ACC112 (cell line): ENCODE measurements at regions not wholly inside any gene's neighbourhood (a gene's known extent, or its start where the extent isn't known, plus 50 kb on each side); places are given as distances from the start of the nearest gene placed in this dataset.

ENCODE experiments used
- H2AFZ ChIP-seq: fragments of 200-600 bp; sonication (generic); one replicate; pipeline ENCODE4 v1.6.0; 2017; ENCODE audit warnings: antibody characterized with exemption, low read length; ENCODE audit not compliant: unreplicated experiment
- H3K27ac ChIP-seq: fragments of 200-600 bp; sonication (generic); 2 replicates; pipeline ENCODE4 v1.5.1; 2014; ENCODE audit warnings: low read depth, mild to moderate bottlenecking, antibody characterized with exemption, low read length, moderate library complexity
- H3K27me3 ChIP-seq: fragments of 200-600 bp; sonication (generic); 2 replicates; pipeline ENCODE4 v1.6.1; 2014; ENCODE audit warnings: mild to moderate bottlenecking, antibody characterized with exemption, low read length, moderate library complexity, mixed read lengths; ENCODE audit not compliant: insufficient read depth
- H3K36me3 ChIP-seq: fragments of 200-600 bp; sonication (generic); 2 replicates; pipeline ENCODE4 v1.6.1; 2016; ENCODE audit warnings: mild to moderate bottlenecking, antibody characterized with exemption, low read length, moderate library complexity, mixed read lengths; ENCODE audit not compliant: insufficient read depth
- H3K4me1 ChIP-seq: fragments of 200-600 bp; sonication (generic); one replicate; pipeline ENCODE4 v1.6.1; 2016; ENCODE audit warnings: low read length, mixed read lengths; ENCODE audit not compliant: insufficient read depth, unreplicated experiment, control insufficient read depth
- H3K4me3 ChIP-seq: fragments of 200-600 bp; sonication (generic); 2 replicates; pipeline ENCODE4 v1.5.1; 2014; ENCODE audit warnings: mild to moderate bottlenecking, low read depth, low read length
- H3K79me2 ChIP-seq: fragments of 200-600 bp; sonication (generic); one replicate; pipeline ENCODE4 v1.6.0; 2016; ENCODE audit warnings: low read length; ENCODE audit not compliant: control insufficient read depth, unreplicated experiment, insufficient read depth

GRCh38 chr2:215681799-215682596 is 246.1 kb upstream of the FN1 start:
- H3K4me1 ChIP-seq, result peaks cover 59% of the 10 kb centered on the region
- peaks cover 4% of the 10 kb centered on the region; the same call in 1 of the 2 replicates for H3K36me3 ChIP-seq
- H3K79me2 ChIP-seq, result no peaks in the 10 kb centered on the region
- 0 out of 2 replicates have a peak overlapping the region, but pooled peaks have one; percentile 6 for H3K4me3 ChIP-seq
- peak overlapping the region; percentile 89 for H3K27ac ChIP-seq
- peak overlapping the region; percentile 19 for H2AFZ ChIP-seq
- H3K27me3 ChIP-seq, result no peaks in the 10 kb centered on the region

DNA sequence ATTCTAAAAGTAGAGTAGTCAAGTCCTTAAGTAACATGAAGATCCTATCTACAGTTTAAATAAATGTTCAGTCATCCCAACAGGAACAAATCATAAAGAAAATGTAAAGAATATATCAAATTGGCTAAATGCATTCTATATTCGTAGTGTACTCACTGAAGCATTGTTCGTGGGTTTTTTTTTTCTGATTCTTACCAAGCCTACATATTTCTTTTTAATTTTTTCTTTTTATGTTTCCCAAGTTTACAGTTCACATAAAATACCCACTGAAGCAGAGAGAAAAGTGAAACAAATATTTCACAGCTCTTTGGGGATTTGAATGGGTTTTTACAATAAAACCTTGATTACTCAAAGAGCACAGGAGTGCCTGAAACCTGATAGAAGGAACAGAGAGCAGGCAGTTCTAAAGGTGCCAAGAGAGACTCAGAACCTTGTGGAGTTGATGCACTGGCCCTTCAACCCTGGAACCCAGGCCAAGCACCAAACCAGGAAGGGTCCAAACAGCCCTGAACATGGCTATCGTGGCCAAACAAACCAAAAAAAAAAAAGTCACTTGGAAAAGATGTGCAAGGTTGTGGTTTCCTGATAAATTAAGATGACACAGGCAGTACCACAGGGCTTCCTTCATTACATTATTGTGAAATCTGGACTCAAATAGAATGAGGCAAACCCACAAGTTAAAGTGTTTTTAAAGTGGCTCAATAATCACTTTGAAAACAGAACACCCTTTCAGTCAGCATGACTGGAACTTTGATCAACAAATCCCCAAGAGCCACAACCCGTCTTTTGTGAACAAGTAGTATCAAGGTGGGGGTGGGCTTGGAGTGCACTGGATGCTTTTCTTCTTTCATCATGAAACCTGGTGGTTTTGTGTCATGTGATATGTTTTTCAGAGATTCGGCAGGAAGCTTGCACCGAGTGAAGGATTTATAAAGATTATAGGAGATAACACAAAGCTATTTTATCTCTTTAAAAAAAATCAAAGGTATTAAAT is 245.0 kb upstream of the FN1 start:
- Histone ChIP-seq H3K27ac (peak overlapping the region; percentile 89), H2AFZ (peak overlapping the region; percentile 19), H3K4me3 (peak overlapping the region; percentile 6; the same call in 1 of the 2 replicates), H3K27me3 (no peaks in the 10 kb centered on the region), H3K79me2 (no peaks in the 10 kb centered on the region), H3K36me3 (peaks cover 4% of the 10 kb centered on the region; the same call in 1 of the 2 replicates), H3K4me1 (peaks cover 56% of the 10 kb centered on the region)

GRCh38 chr2:215678094-215678493 is 242.2 kb upstream of the FN1 start:
- Histone ChIP-seq H3K27me3 (no peaks in the 10 kb centered on the region), H2AFZ (peak overlapping the region; percentile 36), H3K4me1 (peaks cover 33% of the 10 kb centered on the region), H3K27ac (peak overlapping the region; percentile 7; the same call in 1 of the 2 replicates), H3K36me3 (peaks cover 6% of the 10 kb centered on the region; the same call in 1 of the 2 replicates), H3K79me2 (no peaks in the 10 kb centered on the region), H3K4me3 (no peak overlapping the region)

DNA sequence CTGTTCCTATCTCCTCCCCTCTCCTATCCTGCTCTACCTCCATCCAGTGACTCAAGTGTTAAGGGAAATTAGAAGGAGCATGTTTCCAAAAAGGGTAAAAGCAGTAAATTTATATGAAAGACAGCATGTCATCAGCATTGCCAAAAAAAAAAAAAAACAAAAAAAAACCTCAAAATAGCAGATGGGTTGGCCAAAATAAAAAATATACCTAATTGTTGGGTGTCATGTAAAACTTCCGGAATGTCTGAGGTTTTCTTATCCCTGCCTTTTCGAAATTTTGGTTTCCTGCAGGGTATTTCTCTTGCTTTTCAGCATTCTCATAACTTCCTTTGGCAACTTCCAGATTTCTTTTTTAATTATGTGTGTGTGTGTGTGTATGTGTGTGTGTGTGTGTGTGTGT is 241.6 kb upstream of the FN1 start:
- Histone ChIP-seq H3K36me3 (peaks cover 11% of the 10 kb centered on the region), H3K4me1 (peaks cover 33% of the 10 kb centered on the region), H3K27ac (no peak overlapping the region), H3K79me2 (no peaks in the 10 kb centered on the region), H2AFZ (peak overlapping the region; percentile 36), H3K27me3 (no peaks in the 10 kb centered on the region), H3K4me3 (no peak overlapping the region)

DNA sequence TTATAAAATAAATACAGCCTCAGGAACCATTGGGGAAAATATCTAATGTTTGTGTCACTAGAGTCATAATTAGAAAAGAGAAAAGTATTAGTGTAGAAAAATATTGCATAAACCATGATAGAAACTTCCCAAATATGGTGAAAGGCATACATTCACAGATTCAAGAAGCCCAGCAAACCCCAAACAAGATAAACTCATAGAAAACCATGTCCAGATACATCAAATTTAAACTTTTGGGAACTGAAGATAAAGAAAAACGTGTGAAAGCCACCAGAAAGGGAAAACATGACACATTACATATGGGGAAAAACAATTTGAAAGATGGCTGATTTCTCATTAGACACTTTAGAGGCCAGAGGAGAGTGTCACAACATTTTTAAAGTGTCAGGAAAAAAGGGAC is 236.5 kb upstream of the FN1 start:
- Histone ChIP-seq H3K4me3 (no peak overlapping the region), H3K4me1 (peaks cover 4% of the 10 kb centered on the region), H3K27ac (no peak overlapping the region), H3K79me2 (no peaks in the 10 kb centered on the region), H3K36me3 (peaks cover 12% of the 10 kb centered on the region), H2AFZ (no peak overlapping the region), H3K27me3 (no peaks in the 10 kb centered on the region)

- Histone ChIP-seq H2AFZ (no peak overlapping the region), H3K27me3 (no peaks in the 10 kb centered on the region), H3K27ac (no peak overlapping the region), H3K4me3 (no peak overlapping the region), H3K79me2 (no peaks in the 10 kb centered on the region), H3K4me1 (peaks cover 7% of the 10 kb centered on the region), H3K36me3 (peaks cover 12% of the 10 kb centered on the region)
Observed at GRCh38 chr2:215671691-215672090, 235.8 kb upstream of the FN1 start.

DNA sequence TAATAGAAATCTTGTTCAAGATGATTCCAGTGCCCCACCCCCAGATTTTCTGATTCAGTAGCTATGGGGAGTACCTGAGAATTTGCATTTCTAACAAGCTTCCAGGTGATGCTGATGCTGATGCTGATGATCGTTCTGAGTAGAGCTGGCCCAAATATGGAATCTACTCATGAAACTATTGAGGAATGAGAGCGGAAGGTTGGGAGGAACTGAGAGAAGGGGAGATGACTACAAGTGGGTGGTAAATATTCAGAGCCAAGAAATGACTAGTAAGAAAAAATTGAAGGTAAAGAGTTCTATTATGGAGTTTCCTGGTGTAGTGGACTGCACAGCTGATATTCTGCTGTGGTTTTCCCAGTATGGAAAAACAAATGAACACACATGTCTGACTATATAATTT is 235.4 kb upstream of the FN1 start:
- H3K27me3 ChIP-seq, result no peaks in the 10 kb centered on the region
- no peak overlapping the region for H3K27ac ChIP-seq
- H2AFZ ChIP-seq, result no peak overlapping the region
- peaks cover 7% of the 10 kb centered on the region for H3K4me1 ChIP-seq
- H3K36me3 ChIP-seq, result peaks cover 12% of the 10 kb centered on the region
- no peak overlapping the region for H3K4me3 ChIP-seq
- no peaks in the 10 kb centered on the region for H3K79me2 ChIP-seq

DNA sequence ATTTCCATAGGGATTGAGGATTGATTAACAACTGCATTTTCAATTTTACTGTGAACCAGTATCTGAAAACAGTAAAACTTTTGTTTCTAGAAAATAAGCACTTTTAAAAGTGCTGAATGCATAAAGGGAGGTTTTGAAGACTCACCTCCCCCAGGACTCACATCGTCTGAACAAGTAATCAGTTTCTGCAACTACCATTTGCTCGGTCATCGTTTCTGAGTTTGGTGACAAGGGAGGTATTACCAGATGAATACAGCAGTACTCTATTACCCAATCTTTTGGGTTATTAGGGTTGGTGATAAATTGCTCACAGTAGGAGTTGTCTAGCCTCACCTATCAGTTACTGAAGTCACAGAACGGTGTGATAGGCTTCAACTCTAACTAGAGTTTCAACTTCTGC is 234.5 kb upstream of the FN1 start:
- Histone ChIP-seq H2AFZ (no peak overlapping the region), H3K4me1 (peaks cover 8% of the 10 kb centered on the region), H3K4me3 (no peak overlapping the region), H3K27ac (no peak overlapping the region), H3K27me3 (no peaks in the 10 kb centered on the region), H3K36me3 (peaks cover 12% of the 10 kb centered on the region), H3K79me2 (no peaks in the 10 kb centered on the region)

DNA sequence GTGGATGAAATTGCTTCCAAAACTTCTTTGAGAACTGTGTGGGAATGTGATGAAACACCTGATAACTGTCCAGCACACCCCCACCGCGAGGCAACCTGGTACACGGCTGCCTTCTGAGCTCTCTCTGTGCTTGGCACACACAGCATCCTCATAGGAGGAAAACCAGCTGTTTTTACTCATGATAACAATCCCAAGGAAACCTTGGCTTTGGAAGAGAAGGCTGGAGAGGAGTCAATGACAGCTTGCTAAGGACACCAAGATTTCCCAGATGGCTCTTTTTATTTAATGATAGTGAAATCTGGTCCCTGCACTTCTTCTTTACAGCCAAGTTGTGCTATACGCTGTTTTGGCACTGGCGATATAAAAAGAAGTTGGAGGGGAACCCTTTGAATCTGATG is 232.5 kb upstream of the FN1 start:
- Histone ChIP-seq H3K4me3 (no peak overlapping the region), H3K27me3 (no peaks in the 10 kb centered on the region), H3K4me1 (peaks cover 26% of the 10 kb centered on the region), H3K79me2 (no peaks in the 10 kb centered on the region), H2AFZ (no peak overlapping the region), H3K27ac (no peak overlapping the region), H3K36me3 (peaks cover 9% of the 10 kb centered on the region)

GRCh38 chr2:215667585-215668377 is 231.9 kb upstream of the FN1 start:
- H3K36me3 ChIP-seq, result peaks cover 4% of the 10 kb centered on the region
- H3K4me3 ChIP-seq, result no peak overlapping the region
- no peak overlapping the region for H3K27ac ChIP-seq
- no peaks in the 10 kb centered on the region for H3K27me3 ChIP-seq
- peaks cover 26% of the 10 kb centered on the region for H3K4me1 ChIP-seq
- H3K79me2 ChIP-seq, result no peaks in the 10 kb centered on the region
- H2AFZ ChIP-seq, result peak overlapping the region; percentile 31
